SK-N-SH (cell line): ENCODE measurements at regions not wholly inside any gene's neighbourhood (a gene's known extent, or its start where the extent isn't known, plus 50 kb on each side); places are given as distances from the start of the nearest gene placed in this dataset.
A peak's percentile ranks its signal among the peaks of the same experiment; 100 is the strongest.

Source experiments
- CTCF ChIA-PET: fragments of 300-600, 350-600 bp; formaldehyde crosslinking; extraction: SDS; loops from one replicate; lab custom pipeline; 2021; lab: Yijun Ruan, JAX
- POLR2A ChIA-PET: fragments of 350-600 bp; sonication (Branson Sonifier 250); formaldehyde crosslinking; extraction: SDS; loops from one replicate; lab custom pipeline; 2020; ENCODE audit warnings: antibody characterized with exemption, inconsistent platforms; lab: Yijun Ruan, JAX
- DNase-seq: peaks from one replicate; pipeline ENCODE4 v3.0.0; 2012
- H2AFZ ChIP-seq: fragments of 200-600 bp; sonication (generic); 2 replicates; pipeline ENCODE4 v1.8.1; 2016; ENCODE audit warnings: antibody characterized with exemption, mild to moderate bottlenecking, low read depth
- H3F3A ChIP-seq: fragments of 200-600 bp; sonication (generic); replicated peaks from 2 replicates; pipeline ENCODE3; 2016; ENCODE audit warnings: antibody characterized with exemption, mild to moderate bottlenecking; ENCODE audit not compliant: insufficient read depth
- H3K27ac ChIP-seq, 2 experiments: fragments of 200-500 bp in 1 of 2; fragments of 200-600 bp in 1 of 2; sonication (Bioruptor generic) in 1 of 2; sonication (generic), shearing (Covaris generic) in 1 of 2; 2 replicates each; pipeline versions ENCODE4 v1.5.1 to v1.6.1; 2014 to 2016; ENCODE audit warnings: low read depth in 2 of 2, inconsistent platforms in 1 of 2, low read length in 1 of 2, mild to moderate bottlenecking in 1 of 2, mixed read lengths in 1 of 2
- H3K27me3 ChIP-seq: fragments of 200-600 bp; sonication (generic), shearing (Covaris generic); 2 replicates; pipeline ENCODE4 v1.6.1; 2016; ENCODE audit warnings: mixed run types; ENCODE audit not compliant: insufficient read depth
- H3K36me3 ChIP-seq, 2 experiments: fragments of 200-500 bp in 1 of 2; fragments of 200-600 bp in 1 of 2; sonication (Bioruptor generic) in 1 of 2; sonication (generic) in 1 of 2; replicated peaks in 1 of 2; 2 replicates each; pipeline versions ENCODE3 to v1.5.1; 2014 to 2016; ENCODE audit warnings: low read length in 1 of 2, mild to moderate bottlenecking in 1 of 2; ENCODE audit not compliant: insufficient read depth in 2 of 2, control insufficient read depth in 1 of 2
- H3K4me1 ChIP-seq, 2 experiments: fragments of 200-500 bp in 1 of 2; fragments of 200-600 bp in 1 of 2; sonication (Bioruptor generic) in 1 of 2; sonication (generic), shearing (Covaris generic) in 1 of 2; 2 replicates each; pipeline versions ENCODE4 v1.5.1 to v1.6.1; 2014 to 2016; ENCODE audit warnings: low read depth in 1 of 2, low read length in 1 of 2, mixed run types in 1 of 2; ENCODE audit not compliant: insufficient read depth in 2 of 2, control insufficient read depth in 1 of 2
- H3K4me2 ChIP-seq: fragments of 200-600 bp; sonication (generic), shearing (Covaris generic); 2 replicates; pipeline ENCODE4 v1.6.1; 2017; ENCODE audit warnings: mixed run types
- H3K4me3 ChIP-seq, 2 experiments: fragments of 200-500 bp in 1 of 2; fragments of 200-600 bp in 1 of 2; sonication (Bioruptor generic) in 1 of 2; sonication (generic), shearing (Covaris generic) in 1 of 2; 2 replicates each; pipeline versions ENCODE4 v1.5.1 to v1.8.1; 2014 to 2016; ENCODE audit warnings: low read depth in 2 of 2, inconsistent platforms in 1 of 2, low read length in 1 of 2, mild to moderate bottlenecking in 1 of 2, mixed read lengths in 1 of 2, moderate library complexity in 1 of 2
- H3K79me2 ChIP-seq: fragments of 200-600 bp; sonication (generic); 2 replicates; pipeline ENCODE4 v1.8.1; 2017; ENCODE audit warnings: mild to moderate bottlenecking; ENCODE audit not compliant: insufficient read depth
- H3K9ac ChIP-seq: fragments of 200-600 bp; sonication (generic); 2 replicates; pipeline ENCODE4 v1.6.1; 2017; ENCODE audit warnings: mixed run types
- H3K9me2 ChIP-seq: fragments of 200-600 bp; sonication (generic); 2 replicates; pipeline ENCODE4 v1.6.1; 2017; ENCODE audit warnings: mixed run types
- H3K9me3 ChIP-seq: fragments of 200-600 bp; sonication (generic); 2 replicates; pipeline ENCODE4 v1.6.1; 2017; ENCODE audit warnings: mixed run types, mild to moderate bottlenecking, moderate library complexity
- H4K20me1 ChIP-seq: fragments of 200-600 bp; sonication (generic); 2 replicates; pipeline ENCODE4 v1.6.1; 2017; ENCODE audit warnings: mild to moderate bottlenecking, mixed run types; ENCODE audit not compliant: insufficient read depth
- CTCF ChIP-seq: fragments of 200-600 bp; sonication (generic); IDR thresholded peaks from 2 replicates; pipeline ENCODE4 v1.6.1; 2017; ENCODE audit warnings: antibody characterized with exemption, mild to moderate bottlenecking, moderate library complexity
- FOSL2 ChIP-seq: IDR thresholded peaks from 2 replicates; pipeline ENCODE4 v1.4.0; 2012; ENCODE audit warnings: low read depth, mild to moderate bottlenecking, moderate library complexity, borderline replicate concordance
- FOXJ3 ChIP-seq: sonication (generic); formaldehyde crosslinking; IDR thresholded peaks from 2 replicates; pipeline ENCODE4 v1.5.1; 2020; ENCODE audit warnings: mild to moderate bottlenecking, missing genetic modification reagents
- FOXM1 ChIP-seq: IDR thresholded peaks from 2 replicates; pipeline ENCODE4 v1.4.0; 2012; ENCODE audit warnings: low read depth, mild to moderate bottlenecking
- MAX ChIP-seq: IDR thresholded peaks from 2 replicates; pipeline ENCODE4 v1.4.0; 2012; ENCODE audit warnings: low read depth
- PBX3 ChIP-seq: IDR thresholded peaks from 2 replicates; pipeline ENCODE4; 2012
- POLR2AphosphoS5 ChIP-seq: IDR thresholded peaks from 2 replicates; pipeline ENCODE4 v1.6.1; 2012; ENCODE audit warnings: low read depth, low read length
- RAD21 ChIP-seq: IDR thresholded peaks from 2 replicates; pipeline ENCODE4 v1.6.1; 2012; ENCODE audit warnings: mild to moderate bottlenecking, low read length
- RCOR1 ChIP-seq: fragments of 150-350 bp; IDR thresholded peaks from 2 replicates; pipeline ENCODE4 v1.6.1; 2017; ENCODE audit warnings: antibody characterized with exemption, low read length
- REST ChIP-seq: IDR thresholded peaks from 2 replicates; pipeline ENCODE4 v1.6.1; 2012; ENCODE audit warnings: mild to moderate bottlenecking, low read depth, low read length, moderate library complexity
- SMC3 ChIP-seq: IDR thresholded peaks from 2 replicates; pipeline ENCODE4 v1.6.1; 2012; ENCODE audit warnings: low read depth, low read length, improper control_type of control experiment
- TCF12 ChIP-seq: IDR thresholded peaks from 2 replicates; pipeline ENCODE4 v1.4.0; 2012
- USF1 ChIP-seq: IDR thresholded peaks from 2 replicates; pipeline ENCODE4 v1.4.0; 2012; ENCODE audit warnings: low read depth, borderline replicate concordance
- YY1 ChIP-seq: IDR thresholded peaks from 2 replicates; pipeline ENCODE4 v1.4.0; 2012; ENCODE audit warnings: low read depth, mild to moderate bottlenecking
- WGBS: methylation state at CpG from one replicate; pipeline ENCODE4 v1.1.6; 2017; ENCODE audit warnings: low lambda C conversion rate; 5-methylcytosine and 5-hydroxymethylcytosine counted together

- H3K79me2 ChIP-seq, result no peaks in the 10 kb centered on the region
- ChIA-PET POLR2A (interaction anchor here (0.6 kb wide), 1 partner anchor 522 kb away, joined by 3 read pairs; no protein-coding TSS in a partner anchor), CTCF (interaction anchor here (0.6 to 18.8 kb wide), 21 partner anchors 8 to 1536 kb away, joined by 3 to 636 read pairs (median 4); partner anchors contain the start of gene SYT4)
- no peak overlapping the region for H3K4me3 ChIP-seq
- H3K27ac ChIP-seq, result no peak overlapping the region
- no peak overlapping the region for H2AFZ ChIP-seq
- H3K4me2 ChIP-seq, result no peak overlapping the region
- H3K9me3 ChIP-seq, result no peaks in the 10 kb centered on the region
- DNase-seq, result peak; percentile 68
- no peak overlapping the region for H3K9ac ChIP-seq
- H3K36me3 ChIP-seq, result no peaks in the 10 kb centered on the region
- 0 out of 2 replicates have a peak, but pooled peaks cover 3% of the 10 kb centered on the region for H3K9me2 ChIP-seq
- H3K4me1 ChIP-seq, result peaks cover 0 to 3% of the 10 kb centered on the region in 2 experiments; a peak in 2 of 4 replicates
- TF ChIP-seq RCOR1, result 0 out of 2 replicates have a peak, but pooled peaks have one; percentile 7
- TF ChIP-seq SMC3, result peak; percentile 88
- TF ChIP-seq REST, result no peak
- TF ChIP-seq CTCF, result peak; percentile 75
- TF ChIP-seq USF1, result no peak
- TF ChIP-seq RAD21, result peak; percentile 75
- TF ChIP-seq FOXM1, result no peak
- no peaks in the 10 kb centered on the region for H4K20me1 ChIP-seq
- 0% methylated on average over 1 of the region's 1 CpG for WGBS
- H3F3A ChIP-seq, result no peaks in the 10 kb centered on the region
- no peaks in the 10 kb centered on the region for H3K27me3 ChIP-seq
Measured at GRCh38 chr18:43587538-43588153, 310.4 kb upstream of the SYT4 start.

GRCh38 chr18:43588838-43589237 is 311.5 kb upstream of the SYT4 start:
- WGBS, result no CpG with 5 or more reads among the region's 3 CpGs
- DNase-seq, result no peak
- Histone ChIP-seq H3K9ac (no peak overlapping the region), H3K79me2 (no peaks in the 10 kb centered on the region; the same call in 1 of the 2 replicates), H3K9me3 (no peaks in the 10 kb centered on the region), H3K4me1 (peaks cover 0 to 3% of the 10 kb centered on the region in 2 experiments; a peak in 2 of 4 replicates), H3K4me2 (no peak overlapping the region), H3K27ac (no peak overlapping the region), H3F3A (no peaks in the 10 kb centered on the region), H4K20me1 (no peaks in the 10 kb centered on the region), H3K9me2 (0 out of 2 replicates have a peak, but pooled peaks cover 3% of the 10 kb centered on the region), H3K36me3 (no peaks in the 10 kb centered on the region), H2AFZ (no peak overlapping the region), H3K27me3 (no peaks in the 10 kb centered on the region), H3K4me3 (no peak overlapping the region)
- ChIA-PET CTCF (interaction anchor here (1.1 to 18.8 kb wide), 7 partner anchors 10 to 1474 kb away, joined by 3 to 636 read pairs (median 4); no protein-coding TSS in a partner anchor), POLR2A (no interaction called here)
- TF ChIP-seq RAD21 (no peak), TCF12 (no peak), FOXJ3 (CRISPR knock-in tag) (no peak), YY1 (no peak), FOXM1 (no peak), FOSL2 (no peak), MAX (no peak), USF1 (no peak), POLR2AphosphoS5 (no peak), PBX3 (no peak), CTCF (no peak)
